Neural progenitor cell (in vitro differentiated cells): ENCODE measurements at regions not wholly inside any gene's neighbourhood (a gene's known extent, or its start where the extent isn't known, plus 50 kb on each side); places are given as distances from the start of the nearest gene placed in this dataset.

ENCODE experiments used
- DNase-seq: peaks from one replicate; pipeline ENCODE4 v3.0.0-alpha.2; 2016; ENCODE audit warnings: low spot score
- H2AFZ ChIP-seq: fragments of 200-600 bp; sonication (generic); replicated peaks from 2 replicates; pipeline ENCODE4 v1.6.1; 2016; ENCODE audit warnings: antibody characterized with exemption
- H3F3A ChIP-seq: fragments of 200-600 bp; sonication (generic); 2 replicates; pipeline ENCODE4 v1.6.1; 2016; ENCODE audit warnings: antibody characterized with exemption, low read depth
- H3K27ac ChIP-seq: fragments of 200-600 bp; sonication (generic); 2 replicates; pipeline ENCODE4 v1.5.1; 2016; ENCODE audit warnings: mild to moderate bottlenecking
- H3K27me3 ChIP-seq: fragments of 200-600 bp; sonication (generic); 2 replicates; pipeline ENCODE4 v1.6.1; 2016; ENCODE audit warnings: mild to moderate bottlenecking, moderate library complexity
- H3K36me3 ChIP-seq: fragments of 200-600 bp; sonication (generic); 2 replicates; pipeline ENCODE4 v1.5.1; 2016
- H3K4me1 ChIP-seq: fragments of 200-600 bp; sonication (generic); 2 replicates; pipeline ENCODE4 v1.6.1; 2016; ENCODE audit warnings: mixed run types
- H3K4me2 ChIP-seq: fragments of 200-600 bp; sonication (generic); 2 replicates; pipeline ENCODE4 v1.6.1; 2016
- H3K4me3 ChIP-seq: fragments of 200-600 bp; sonication (generic); 2 replicates; pipeline ENCODE4 v1.5.1; 2016
- H3K79me2 ChIP-seq: fragments of 200-600 bp; sonication (generic); 2 replicates; pipeline ENCODE4 v1.6.1; 2016; ENCODE audit warnings: low read depth
- H3K9ac ChIP-seq: fragments of 200-600 bp; sonication (generic); 2 replicates; pipeline ENCODE4 v1.6.1; 2016
- H3K9me3 ChIP-seq: fragments of 200-600 bp; sonication (generic); 2 replicates; pipeline ENCODE4 v1.5.1; 2016; ENCODE audit warnings: low read depth
- H4K20me1 ChIP-seq: fragments of 200-600 bp; sonication (generic); 2 replicates; pipeline ENCODE4 v1.6.1; 2016; ENCODE audit warnings: low read depth
- H3K27ac Mint-ChIP-seq: 3 replicates; pipeline ENCODE4 v1.8.0; 2021; ENCODE audit warnings: mixed read lengths
- H3K27me3 Mint-ChIP-seq: 2 replicates; pipeline ENCODE4 v1.8.0; 2022; ENCODE audit warnings: low read depth, mild to moderate bottlenecking, inconsistent platforms, moderate library complexity, mixed read lengths; ENCODE audit not compliant: insufficient read depth
- H3K36me3 Mint-ChIP-seq: 3 replicates; pipeline ENCODE4 v1.8.0; 2021; ENCODE audit warnings: mixed read lengths
- H3K4me1 Mint-ChIP-seq: 3 replicates; pipeline ENCODE4 v1.8.0; 2021; ENCODE audit warnings: mixed read lengths
- H3K4me3 Mint-ChIP-seq: 3 replicates; pipeline ENCODE4 v1.8.0; 2021; ENCODE audit warnings: mild to moderate bottlenecking, moderate library complexity, mixed read lengths
- H3K9me3 Mint-ChIP-seq: 3 replicates; pipeline ENCODE4 v1.8.0; 2020; ENCODE audit warnings: mixed read lengths
- CTCF ChIP-seq: fragments of 200-600 bp; sonication (generic); IDR thresholded peaks from 2 replicates; pipeline ENCODE4 v1.5.1; 2017; ENCODE audit warnings: antibody characterized with exemption, mild to moderate bottlenecking
- EZH2 ChIP-seq: fragments of 200-600 bp; sonication (generic); IDR thresholded peaks from 2 replicates; pipeline ENCODE4 v1.6.1; 2017; ENCODE audit warnings: antibody characterized with exemption, mild to moderate bottlenecking, moderate library complexity
- EZH2phosphoT487 ChIP-seq: fragments of 200-600 bp; sonication (generic); IDR thresholded peaks from 2 replicates; pipeline ENCODE4 v1.6.1; 2017; ENCODE audit warnings: antibody characterized with exemption

GRCh38 chr12:68507657-68508056 is 103.0 kb upstream of the RAP1B start:
- DNase-seq = no peak
- Histone ChIP-seq H3K4me3 (no peak overlapping the region), H3K27me3 (no peaks in the 10 kb centered on the region), H4K20me1 (no peaks in the 10 kb centered on the region), H3K9ac (no peak overlapping the region), H2AFZ (no peak overlapping the region), H3K27ac (no peak overlapping the region), H3K4me1 (no peaks in the 10 kb centered on the region), H3K36me3 (no peaks in the 10 kb centered on the region), H3K9me3 (no peaks in the 10 kb centered on the region), H3K79me2 (no peaks in the 10 kb centered on the region), H3F3A (no peaks in the 10 kb centered on the region), H3K4me2 (no peak overlapping the region)
- Mint-ChIP-seq H3K4me1 (no peaks in the 10 kb centered on the region), H3K27ac (no peak overlapping the region), H3K27me3 (peaks cover under 1% of the 10 kb centered on the region), H3K4me3 (no peak overlapping the region), H3K36me3 (no peaks in the 10 kb centered on the region), H3K9me3 (no peaks in the 10 kb centered on the region)
- no peak for TF ChIP-seq EZH2

GRCh38 chr12:68508576-68508975 is 102.1 kb upstream of the RAP1B start:
- Mint-ChIP-seq H3K27me3 (peaks cover 2% of the 10 kb centered on the region), H3K36me3 (no peaks in the 10 kb centered on the region), H3K27ac (no peak overlapping the region), H3K9me3 (no peaks in the 10 kb centered on the region), H3K4me1 (no peaks in the 10 kb centered on the region), H3K4me3 (no peak overlapping the region)
- no peaks in the 10 kb centered on the region for H3F3A ChIP-seq
- H3K4me3 ChIP-seq = no peak overlapping the region
- H4K20me1 ChIP-seq = no peaks in the 10 kb centered on the region
- H3K36me3 ChIP-seq = no peaks in the 10 kb centered on the region
- no peak overlapping the region for H2AFZ ChIP-seq
- no peak for TF ChIP-seq EZH2
- no peak for TF ChIP-seq EZH2phosphoT487
- TF ChIP-seq CTCF = no peak
- H3K79me2 ChIP-seq = no peaks in the 10 kb centered on the region
- H3K27ac ChIP-seq = no peak overlapping the region
- H3K4me1 ChIP-seq = no peaks in the 10 kb centered on the region
- no peak overlapping the region for H3K9ac ChIP-seq
- H3K4me2 ChIP-seq = no peak overlapping the region
- H3K27me3 ChIP-seq = no peaks in the 10 kb centered on the region
- no peaks in the 10 kb centered on the region for H3K9me3 ChIP-seq
- no peak for DNase-seq

- Histone ChIP-seq H2AFZ (peak overlapping the region; percentile 53), H3K79me2 (no peaks in the 10 kb centered on the region), H3K9me3 (no peaks in the 10 kb centered on the region), H3K4me2 (no peak overlapping the region), H3K4me1 (no peaks in the 10 kb centered on the region), H3K27me3 (no peaks in the 10 kb centered on the region), H3K4me3 (no peak overlapping the region), H3K27ac (no peak overlapping the region), H3K36me3 (no peaks in the 10 kb centered on the region), H3K9ac (no peak overlapping the region), H4K20me1 (no peaks in the 10 kb centered on the region), H3F3A (no peaks in the 10 kb centered on the region)
- TF ChIP-seq CTCF = no peak
- no peak for TF ChIP-seq EZH2
- TF ChIP-seq EZH2phosphoT487 = no peak
- DNase-seq = no peak
- Mint-ChIP-seq H3K9me3 (no peaks in the 10 kb centered on the region), H3K27me3 (peaks cover 5% of the 10 kb centered on the region), H3K4me1 (no peaks in the 10 kb centered on the region), H3K36me3 (no peaks in the 10 kb centered on the region), H3K4me3 (no peak overlapping the region), H3K27ac (no peak overlapping the region)
Measured at GRCh38 chr12:68509242-68509641, 101.5 kb upstream of the RAP1B start.

- H3K4me2 ChIP-seq = no peak overlapping the region
- H3K4me1 ChIP-seq = no peaks in the 10 kb centered on the region
- H3K27ac ChIP-seq = no peak overlapping the region
- no peaks in the 10 kb centered on the region for H3K4me1 Mint-ChIP-seq
- TF ChIP-seq CTCF (no peak), EZH2phosphoT487 (no peak), EZH2 (no peak)
- H2AFZ ChIP-seq = no peak overlapping the region
- H3K36me3 Mint-ChIP-seq = no peaks in the 10 kb centered on the region
- no peak overlapping the region for H3K9ac ChIP-seq
- no peaks in the 10 kb centered on the region for H3K79me2 ChIP-seq
- H3K36me3 ChIP-seq = no peaks in the 10 kb centered on the region
- H3K27ac Mint-ChIP-seq = no peak overlapping the region
- no peaks in the 10 kb centered on the region for H3F3A ChIP-seq
- H3K27me3 ChIP-seq = no peaks in the 10 kb centered on the region
- H3K4me3 Mint-ChIP-seq = no peak overlapping the region
- no peaks in the 10 kb centered on the region for H3K9me3 Mint-ChIP-seq
- H3K9me3 ChIP-seq = no peaks in the 10 kb centered on the region
- no peaks in the 10 kb centered on the region for H4K20me1 ChIP-seq
- no peak for DNase-seq
- peaks cover 5% of the 10 kb centered on the region for H3K27me3 Mint-ChIP-seq
- H3K4me3 ChIP-seq = no peak overlapping the region
Measured at GRCh38 chr12:68510397-68510796, 100.3 kb upstream of the RAP1B start.
